ENCODE measurements at regions not wholly inside any gene's neighbourhood (a gene's known extent, or its start where the extent isn't known, plus 50 kb on each side); places are given as distances from the start of the nearest gene placed in this dataset.

DNA sequence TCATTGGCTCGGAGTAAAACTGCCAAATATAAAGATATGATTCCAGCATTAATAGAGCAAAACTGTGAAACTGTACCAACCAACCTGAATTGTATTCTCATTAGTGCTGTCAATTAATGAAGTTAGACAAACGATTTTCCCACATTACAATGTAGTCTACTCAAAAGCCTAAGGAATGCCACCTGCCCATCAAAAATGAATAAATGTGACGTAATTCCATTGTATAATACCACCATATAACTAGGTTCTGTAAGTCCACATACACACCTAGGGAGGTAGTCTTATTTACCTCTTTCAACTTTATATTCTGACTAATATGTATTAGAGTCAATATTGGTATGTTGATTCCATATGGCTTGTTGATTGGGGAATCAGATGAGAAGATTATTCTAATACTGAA is 76.2 kb downstream of the FAM76B start:
- no peaks in the 10 kb centered on the region for H3K79me2 ChIP-seq (ENCODE audit: insufficient read depth, low read length)
- Mint-ChIP-seq H3K27ac (no peak overlapping the region), H3K36me3 (ENCODE audit: insufficient read depth in 1 of 3, low read depth in 3 of 3) (no peaks in the 10 kb centered on the region), H3K9me3 (no peaks in the 10 kb centered on the region), H3K27me3 (ENCODE audit: low read depth) (no peaks in the 10 kb centered on the region), H3K4me1 (peaks cover 7 to 10% of the 10 kb centered on the region in 2 experiments; a peak in 3 of 4 replicates), H3K4me3 (no peak overlapping the region)
- H3K23me2 ChIP-seq (ENCODE audit: insufficient read length, low read depth, low read length, poor library complexity, severe bottlenecking): no peaks in the 10 kb centered on the region
- DNase-seq: no peak
- no peak overlapping the region for H4K8ac ChIP-seq (replicated peaks; ENCODE audit: insufficient read length, low read depth, low read length)
- no peak overlapping the region for H3K27ac ChIP-seq (ENCODE audit: insufficient read length, low read depth, low read length)
- no peak overlapping the region for H2BK120ac ChIP-seq (ENCODE audit: low read depth, low read length, poor library complexity, severe bottlenecking)
- no peak overlapping the region for H3K18ac ChIP-seq (ENCODE audit: insufficient read length, low read depth, low read length)
- H3K4ac ChIP-seq (ENCODE audit: low read depth, low read length): no peak overlapping the region
- H3K27me3 ChIP-seq (ENCODE audit: insufficient read depth, low read length): no peaks in the 10 kb centered on the region
- no peak overlapping the region for H2AFZ ChIP-seq (ENCODE audit: low read length)
- no peaks in the 10 kb centered on the region for H3K9me3 ChIP-seq (ENCODE audit: control insufficient read depth, low read depth, low read length)
- no peak overlapping the region for H4K5ac ChIP-seq (ENCODE audit: insufficient read length, low read depth, low read length)
- no peak overlapping the region for H2AK5ac ChIP-seq (ENCODE audit: insufficient read length, low read length)
- H3T11ph ChIP-seq (ENCODE audit: low read length): no peak overlapping the region
- TF ChIP-seq, protein P1, sequence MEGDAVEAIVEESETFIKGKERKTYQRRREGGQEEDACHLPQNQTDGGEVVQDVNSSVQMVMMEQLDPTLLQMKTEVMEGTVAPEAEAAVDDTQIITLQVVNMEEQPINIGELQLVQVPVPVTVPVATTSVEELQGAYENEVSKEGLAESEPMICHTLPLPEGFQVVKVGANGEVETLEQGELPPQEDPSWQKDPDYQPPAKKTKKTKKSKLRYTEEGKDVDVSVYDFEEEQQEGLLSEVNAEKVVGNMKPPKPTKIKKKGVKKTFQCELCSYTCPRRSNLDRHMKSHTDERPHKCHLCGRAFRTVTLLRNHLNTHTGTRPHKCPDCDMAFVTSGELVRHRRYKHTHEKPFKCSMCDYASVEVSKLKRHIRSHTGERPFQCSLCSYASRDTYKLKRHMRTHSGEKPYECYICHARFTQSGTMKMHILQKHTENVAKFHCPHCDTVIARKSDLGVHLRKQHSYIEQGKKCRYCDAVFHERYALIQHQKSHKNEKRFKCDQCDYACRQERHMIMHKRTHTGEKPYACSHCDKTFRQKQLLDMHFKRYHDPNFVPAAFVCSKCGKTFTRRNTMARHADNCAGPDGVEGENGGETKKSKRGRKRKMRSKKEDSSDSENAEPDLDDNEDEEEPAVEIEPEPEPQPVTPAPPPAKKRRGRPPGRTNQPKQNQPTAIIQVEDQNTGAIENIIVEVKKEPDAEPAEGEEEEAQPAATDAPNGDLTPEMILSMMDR (conservative IDR thresholded peaks at IDR 0.05): no peak
- H2BK12ac ChIP-seq (ENCODE audit: insufficient read length, low read depth, low read length): no peak overlapping the region
- H4K20me1 ChIP-seq (ENCODE audit: control insufficient read depth, insufficient read depth, insufficient read length): no peaks in the 10 kb centered on the region
- no peak overlapping the region for H3K9ac ChIP-seq (ENCODE audit: extremely low read depth, insufficient read length, low read length)
- no peak overlapping the region for H2BK5ac ChIP-seq (ENCODE audit: insufficient read length, low read length)
- no peaks in the 10 kb centered on the region for H3K4me1 ChIP-seq (ENCODE audit: insufficient read depth, low read length)
- H2BK15ac ChIP-seq (ENCODE audit: low read depth, low read length): no peak overlapping the region
- no peak overlapping the region for H4K91ac ChIP-seq (ENCODE audit: insufficient read length, low read depth, low read length)
- no peak overlapping the region for H2BK20ac ChIP-seq (ENCODE audit: low read depth, low read length, poor library complexity, severe bottlenecking)
- H3K14ac ChIP-seq (ENCODE audit: insufficient read depth, low read length): no peak overlapping the region
- no peak overlapping the region for H3K23ac ChIP-seq (ENCODE audit: insufficient read length, low read depth, low read length)
- no peak overlapping the region for H3K4me2 ChIP-seq (ENCODE audit: insufficient read depth, insufficient read length, low read length)
- no peak overlapping the region for H3K56ac ChIP-seq (ENCODE audit: insufficient read length, low read depth, low read length)
- H3K79me1 ChIP-seq (ENCODE audit: insufficient read depth, low read depth, low read length, poor library complexity, severe bottlenecking): no peaks in the 10 kb centered on the region
- WGBS (ENCODE audit: extremely low coverage, insufficient read length, low lambda C conversion rate): no CpG with 5 or more reads among the region's 3 CpGs
